Subcutaneous abdominal adipose tissue (tissue), 5 donors: ENCODE measurements at regions not wholly inside any gene's neighbourhood (a gene's known extent, or its start where the extent isn't known, plus 50 kb on each side); places are given as distances from the start of the nearest gene placed in this dataset.

Experiments used
- H3K27ac ChIP-seq: one replicate; pipeline ENCODE4 v1.7.0; 2013; ENCODE audit warnings: low read depth, mild to moderate bottlenecking, inconsistent platforms, low read length, moderate library complexity
- H3K27me3 ChIP-seq, 5 donors: one replicate each; pipeline ENCODE4 v1.7.0; 2013; ENCODE audit warnings: low read length in 5 of 5, inconsistent platforms in 1 of 5; ENCODE audit not compliant: control insufficient read depth in 5 of 5, insufficient read depth in 4 of 5
- H3K36me3 ChIP-seq, 5 donors: one replicate each; pipeline ENCODE4 v1.7.0; 2013; ENCODE audit warnings: low read length in 5 of 5; ENCODE audit not compliant: control insufficient read depth in 5 of 5, insufficient read depth in 5 of 5
- H3K4me1 ChIP-seq, 5 donors: one replicate each; pipeline ENCODE4 v1.7.0; 2013; ENCODE audit warnings: low read length in 5 of 5, mild to moderate bottlenecking in 3 of 5, moderate library complexity in 1 of 5; ENCODE audit not compliant: control insufficient read depth in 5 of 5, insufficient read depth in 5 of 5
- H3K4me3 ChIP-seq, 5 donors: one replicate each; pipeline ENCODE4 v1.7.0; 2013; ENCODE audit warnings: low read length in 5 of 5, low read depth in 1 of 5
- H3K9ac ChIP-seq, 5 donors: one replicate each; pipeline ENCODE4 v1.7.0; 2013; ENCODE audit warnings: low read length in 5 of 5, mild to moderate bottlenecking in 4 of 5, moderate library complexity in 3 of 5
- H3K9me3 ChIP-seq, 5 donors: one replicate each; pipeline ENCODE4 v1.7.0; 2013; ENCODE audit warnings: low read length in 5 of 5; ENCODE audit not compliant: control insufficient read depth in 5 of 5
- donor health status: healthy.
- donor health status: healthy.
- donor health status: healthy.
- donor health status: healthy.
- donor health status: healthy.

DNA sequence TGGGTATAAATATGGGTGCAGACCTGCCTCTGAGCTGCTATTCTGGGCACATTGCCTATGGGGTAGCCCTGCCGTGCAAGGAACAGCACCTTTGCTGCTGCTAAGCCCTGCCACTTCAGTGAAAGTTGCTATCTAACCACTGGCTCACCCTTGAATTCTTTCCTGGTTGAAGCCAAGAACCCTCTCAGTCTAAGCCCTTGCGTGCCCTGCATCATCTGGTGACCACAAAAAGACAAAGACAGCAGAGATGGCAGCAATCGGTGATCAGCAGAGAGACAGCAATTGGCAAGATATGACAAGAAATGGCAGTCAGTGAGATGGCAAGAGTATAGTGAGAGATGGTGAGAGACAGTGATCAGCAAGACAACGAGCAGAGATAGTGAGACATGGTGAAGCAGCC, 418.3 kb downstream of the MATN1 start:
- Histone ChIP-seq H3K27me3 (peaks cover 0 to 14% (median 7%) of the 10 kb centered on the region in 5 donors), H3K4me1 (no peaks in the 10 kb centered on the region), H3K9me3 (no peaks in the 10 kb centered on the region), H3K36me3 (no peaks in the 10 kb centered on the region), H3K9ac (no peak overlapping the region), H3K27ac (no peak overlapping the region), H3K4me3 (no peak overlapping the region)

DNA sequence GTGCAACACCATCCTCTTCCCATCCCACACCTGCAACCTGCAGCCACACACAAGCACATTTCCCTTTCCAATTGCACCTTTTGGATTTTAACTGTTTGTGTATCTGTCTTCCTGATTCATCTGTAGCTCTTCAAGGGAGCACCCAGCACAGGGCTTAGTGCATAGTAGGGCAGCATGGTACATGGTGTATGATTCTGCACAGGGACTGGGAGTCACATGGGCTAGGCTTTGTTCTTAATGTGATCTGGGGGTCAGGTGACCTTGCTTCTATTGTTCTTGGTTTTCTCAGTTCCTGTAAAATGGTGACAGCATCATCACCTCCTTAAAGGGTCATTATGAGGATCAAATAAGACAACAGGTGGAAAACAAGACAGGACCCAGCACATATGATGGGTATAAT, 419.3 kb downstream of the MATN1 start:
- Histone ChIP-seq H3K9ac (no peak overlapping the region), H3K4me1 (no peaks in the 10 kb centered on the region), H3K27me3 (peaks cover 0 to 17% (median 10%) of the 10 kb centered on the region in 5 donors), H3K9me3 (no peaks in the 10 kb centered on the region), H3K4me3 (no peak overlapping the region), H3K36me3 (no peaks in the 10 kb centered on the region), H3K27ac (no peak overlapping the region)

DNA sequence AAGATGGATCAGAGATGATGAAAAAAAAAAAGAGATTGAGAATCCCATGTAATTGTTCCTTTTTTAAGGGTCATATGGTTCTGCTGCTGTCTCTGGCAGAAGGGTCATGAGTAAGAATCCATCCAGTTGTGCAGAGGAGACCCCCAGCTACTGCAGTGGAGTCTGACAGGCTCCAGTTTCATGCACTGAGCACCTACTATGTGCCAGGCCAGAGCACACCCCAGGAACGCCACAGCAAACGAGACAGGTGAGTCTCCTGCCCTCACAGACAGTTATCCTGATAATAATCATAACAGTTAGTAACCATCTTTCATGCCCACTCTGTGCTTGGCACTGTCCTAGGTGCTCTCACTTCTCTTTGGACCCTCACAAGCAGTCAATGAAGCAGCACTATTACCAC, 420.0 kb downstream of the MATN1 start:
- no peak overlapping the region for H3K9ac ChIP-seq

DNA sequence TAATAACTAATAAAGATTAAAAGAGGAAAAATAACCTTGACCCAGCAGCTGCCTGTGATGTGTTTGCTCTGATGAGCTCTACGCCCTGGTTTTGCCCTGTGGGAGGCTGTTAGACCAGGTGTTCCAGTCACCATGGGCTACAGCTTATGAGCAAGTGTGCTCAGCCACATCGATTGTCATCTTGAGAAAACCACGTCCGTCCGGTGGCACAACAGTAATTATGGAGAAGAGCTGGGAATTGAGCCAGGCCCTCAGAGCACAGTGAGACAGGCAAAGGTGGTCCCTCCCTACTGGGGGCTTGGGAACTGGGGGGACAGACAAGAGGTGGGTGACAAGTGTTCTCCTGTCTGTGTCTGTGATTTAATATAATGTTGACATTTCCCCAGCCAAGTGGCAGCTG, 420.5 kb downstream of the MATN1 start:
- Histone ChIP-seq H3K27ac (no peak overlapping the region), H3K9ac (no peak overlapping the region), H3K4me1 (no peaks in the 10 kb centered on the region), H3K9me3 (no peaks in the 10 kb centered on the region), H3K36me3 (no peaks in the 10 kb centered on the region), H3K4me3 (no peak overlapping the region), H3K27me3 (peaks cover 0 to 14% (median 10%) of the 10 kb centered on the region in 5 donors)

More for the DNA sequence above, 420.0 kb downstream of the MATN1 start:
- no peaks in the 10 kb centered on the region for H3K4me1 ChIP-seq
- no peaks in the 10 kb centered on the region for H3K9me3 ChIP-seq
- no peak overlapping the region for H3K4me3 ChIP-seq
- H3K27me3 ChIP-seq = peaks cover 0 to 17% (median 10%) of the 10 kb centered on the region in 5 donors
- H3K36me3 ChIP-seq = no peaks in the 10 kb centered on the region
- no peak overlapping the region for H3K27ac ChIP-seq

DNA sequence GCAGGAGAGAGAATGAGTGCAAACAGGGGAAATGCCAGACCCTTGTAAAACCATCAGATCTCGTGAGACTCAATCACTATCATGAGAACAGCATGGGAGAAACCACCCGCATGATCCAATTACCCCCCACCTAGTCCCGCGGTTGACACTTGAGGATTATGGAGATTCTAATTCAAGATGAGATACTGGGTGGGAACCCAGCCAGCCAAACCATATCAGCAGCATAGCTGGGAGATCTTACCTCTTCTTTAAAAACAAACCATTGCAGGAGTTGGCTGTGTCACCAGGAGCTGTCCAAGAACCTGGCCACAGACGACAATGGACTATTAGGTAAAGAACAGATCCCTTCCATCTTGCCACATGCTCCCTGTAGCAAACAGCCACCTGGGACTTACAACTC, 422.7 kb downstream of the MATN1 start:
- Histone ChIP-seq H3K36me3 (no peaks in the 10 kb centered on the region), H3K9ac (no peak overlapping the region), H3K27me3 (peaks cover 0 to 21% (median 10%) of the 10 kb centered on the region in 5 donors), H3K9me3 (peaks cover 0 to 3% (median 0%) of the 10 kb centered on the region in 5 donors), H3K27ac (no peak overlapping the region), H3K4me3 (no peak overlapping the region), H3K4me1 (no peaks in the 10 kb centered on the region)

DNA sequence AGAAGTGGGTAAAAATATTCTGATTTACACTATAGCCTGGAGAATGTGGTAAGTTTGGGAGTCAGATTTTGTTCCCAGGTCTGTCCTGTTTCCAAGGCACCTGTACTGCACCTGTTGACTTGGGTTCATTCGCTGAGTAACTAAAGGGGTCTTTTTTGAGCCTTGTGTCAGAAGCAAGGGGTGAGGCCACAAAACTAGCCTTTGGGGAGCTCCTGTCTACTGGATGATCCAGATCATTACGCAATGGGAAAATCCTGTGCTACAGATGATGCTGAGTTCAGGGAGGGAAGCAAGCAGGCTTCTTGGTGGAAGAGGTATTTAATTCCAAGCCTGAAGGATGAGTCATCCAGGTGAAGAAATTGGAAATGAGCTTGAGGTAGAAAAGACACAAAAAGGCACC, 424.0 kb downstream of the MATN1 start:
- no peak overlapping the region for H3K9ac ChIP-seq
- H3K9me3 ChIP-seq = peaks cover 0 to 6% (median 0%) of the 10 kb centered on the region in 5 donors
- no peak overlapping the region for H3K27ac ChIP-seq
- peaks cover 0 to 14% (median 10%) of the 10 kb centered on the region in 5 donors for H3K27me3 ChIP-seq
- no peaks in the 10 kb centered on the region for H3K36me3 ChIP-seq
- no peaks in the 10 kb centered on the region for H3K4me1 ChIP-seq
- no peak overlapping the region for H3K4me3 ChIP-seq

DNA sequence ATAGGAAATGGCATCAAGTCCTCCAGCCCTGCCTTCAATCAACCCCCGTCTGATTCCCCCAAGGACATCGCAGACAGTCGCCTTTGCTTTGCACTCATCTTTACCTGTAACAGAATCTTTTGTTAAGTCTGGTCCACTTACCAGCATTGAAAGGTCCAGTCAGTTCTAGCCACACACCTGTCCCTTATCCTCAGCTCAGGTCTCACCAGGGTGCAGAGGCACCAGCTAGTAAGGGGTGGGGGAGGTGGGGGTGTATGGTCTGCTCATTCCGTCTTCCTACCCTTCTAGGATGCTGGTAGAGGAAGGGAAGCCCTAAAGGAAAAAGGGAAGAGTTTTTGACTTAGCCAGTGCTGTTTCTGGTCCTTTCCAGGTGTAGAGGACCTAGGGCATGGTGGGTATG, 427.7 kb downstream of the MATN1 start:
- peaks cover 0 to 8% (median 2%) of the 10 kb centered on the region in 5 donors for H3K9me3 ChIP-seq
- H3K4me3 ChIP-seq = no peak overlapping the region
- H3K36me3 ChIP-seq = no peaks in the 10 kb centered on the region
- peaks cover 0 to 11% (median 7%) of the 10 kb centered on the region in 5 donors for H3K27me3 ChIP-seq
- H3K27ac ChIP-seq = no peak overlapping the region
- H3K4me1 ChIP-seq = no peaks in the 10 kb centered on the region
- H3K9ac ChIP-seq = no peak overlapping the region

DNA sequence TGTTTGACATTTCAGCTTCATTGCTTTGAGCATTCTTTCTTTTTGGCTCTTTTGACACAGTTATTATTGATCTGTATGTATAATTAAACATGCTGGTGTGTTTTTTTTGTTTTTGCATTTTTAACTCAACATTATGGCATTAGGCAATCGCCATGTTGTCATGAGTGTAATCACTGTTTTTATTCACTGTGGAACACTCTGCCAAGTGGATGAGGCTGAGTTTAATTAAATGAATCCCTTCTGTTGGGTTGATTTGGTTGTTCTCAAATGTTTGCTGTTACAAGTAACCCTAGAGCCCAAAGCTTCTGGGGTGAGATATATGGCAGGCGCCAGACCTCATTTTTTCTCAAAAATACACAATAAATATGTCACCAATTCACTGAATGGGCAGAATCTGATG, 428.1 kb downstream of the MATN1 start:
- Histone ChIP-seq H3K4me3 (no peak overlapping the region), H3K27ac (no peak overlapping the region), H3K9ac (no peak overlapping the region), H3K36me3 (no peaks in the 10 kb centered on the region), H3K4me1 (no peaks in the 10 kb centered on the region), H3K9me3 (peaks cover 0 to 8% (median 2%) of the 10 kb centered on the region in 5 donors), H3K27me3 (peaks cover 0 to 10% (median 6%) of the 10 kb centered on the region in 5 donors)

DNA sequence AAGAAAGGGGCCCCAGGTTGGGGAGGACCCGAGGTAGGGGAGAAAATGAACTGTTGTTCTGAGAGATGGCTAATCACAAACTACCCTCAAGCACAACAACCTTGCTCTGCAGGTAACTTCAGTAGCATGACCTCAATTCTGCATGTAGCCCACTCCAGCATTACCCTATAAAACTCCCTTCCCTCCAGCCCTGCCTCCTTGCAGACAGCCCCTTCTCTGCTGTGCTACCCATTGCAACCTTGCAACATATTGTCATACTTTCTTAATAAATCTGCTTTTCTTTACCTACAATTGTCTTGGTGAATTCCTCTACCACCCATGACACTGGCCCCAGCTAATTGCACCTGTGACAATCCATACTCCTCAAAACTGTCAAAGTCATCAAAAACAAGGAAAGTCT, 428.9 kb downstream of the MATN1 start:
- no peak overlapping the region for H3K9ac ChIP-seq
- peaks cover 0 to 8% (median 2%) of the 10 kb centered on the region in 5 donors for H3K27me3 ChIP-seq
- H3K4me3 ChIP-seq = no peak overlapping the region
- no peaks in the 10 kb centered on the region for H3K4me1 ChIP-seq
- H3K27ac ChIP-seq = no peak overlapping the region
- H3K36me3 ChIP-seq = no peaks in the 10 kb centered on the region
- peaks cover 0 to 8% (median 2%) of the 10 kb centered on the region in 5 donors for H3K9me3 ChIP-seq

DNA sequence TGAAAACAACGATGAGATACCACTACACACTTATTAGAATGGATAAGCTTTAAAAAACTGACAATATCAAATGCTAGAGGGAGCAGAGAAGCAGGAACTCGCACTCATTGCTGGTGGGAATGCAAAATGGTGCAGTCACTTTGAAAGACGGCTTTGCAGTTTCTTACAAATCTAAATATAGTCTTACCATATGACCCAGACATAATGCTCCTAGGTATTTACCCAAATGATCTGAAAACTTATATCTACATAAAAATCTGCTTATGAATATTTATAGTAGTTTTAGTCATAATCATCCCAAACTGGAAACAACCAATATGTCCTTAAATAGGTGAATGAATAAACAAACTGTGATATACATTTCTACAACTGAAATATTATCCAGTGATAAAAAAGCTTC, 430.9 kb downstream of the MATN1 start:
- H3K4me3 ChIP-seq = no peak overlapping the region
- peaks cover 0 to 12% (median 5%) of the 10 kb centered on the region in 5 donors for H3K27me3 ChIP-seq
- no peak overlapping the region for H3K27ac ChIP-seq
- no peaks in the 10 kb centered on the region for H3K4me1 ChIP-seq
- no peaks in the 10 kb centered on the region for H3K36me3 ChIP-seq
- H3K9me3 ChIP-seq = peaks cover 0 to 5% (median 2%) of the 10 kb centered on the region in 5 donors
- no peak overlapping the region for H3K9ac ChIP-seq

DNA sequence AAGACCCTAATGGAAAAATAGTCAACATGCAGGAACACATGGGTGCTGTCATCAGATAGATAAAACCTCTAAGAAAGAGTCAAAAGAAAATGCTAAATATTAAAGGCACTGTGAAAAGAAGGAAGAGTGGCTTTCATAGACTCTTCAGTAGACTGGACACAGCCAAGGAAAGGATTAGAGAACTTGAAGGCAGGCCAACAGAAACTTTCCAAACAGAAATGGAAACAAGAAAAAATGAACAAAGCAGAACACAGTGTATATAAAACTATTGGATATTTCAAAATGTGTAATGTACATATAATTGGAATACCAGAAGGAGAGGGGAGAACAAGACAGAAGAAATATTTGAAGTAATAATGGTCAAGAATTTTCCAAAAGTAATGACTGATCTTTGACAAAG, 431.9 kb downstream of the MATN1 start:
- H3K27ac ChIP-seq = no peak overlapping the region

More for the DNA sequence above, 431.9 kb downstream of the MATN1 start:
- peaks cover 0 to 5% (median 2%) of the 10 kb centered on the region in 5 donors for H3K9me3 ChIP-seq
- no peak overlapping the region for H3K9ac ChIP-seq
- H3K4me1 ChIP-seq = no peaks in the 10 kb centered on the region
- no peaks in the 10 kb centered on the region for H3K36me3 ChIP-seq
- H3K4me3 ChIP-seq = no peak overlapping the region
- peaks cover 0 to 15% (median 5%) of the 10 kb centered on the region in 5 donors for H3K27me3 ChIP-seq
